WERI-Rb-1 (cell line): ENCODE measurements at regions not wholly inside any gene's neighbourhood (a gene's known extent, or its start where the extent isn't known, plus 50 kb on each side); places are given as distances from the start of the nearest gene placed in this dataset.

Experiments
- DNase-seq: peaks from one replicate; pipeline ENCODE4 v3.0.0-alpha.2; 2020
- H3K27ac ChIP-seq: fragments of 250-450 bp; sonication (Bioruptor Pico); 2 replicates; pipeline ENCODE4 v1.5.1; 2020; ENCODE audit warnings: mild to moderate bottlenecking, moderate library complexity
- H3K27me3 ChIP-seq: fragments of 250-450 bp; sonication (Bioruptor Pico); 2 replicates; pipeline ENCODE4 v1.5.1; 2021; ENCODE audit warnings: mild to moderate bottlenecking, low read depth, moderate library complexity; ENCODE audit not compliant: insufficient read depth, severe bottlenecking
- H3K36me3 ChIP-seq: fragments of 250-450 bp; sonication (Bioruptor Pico); 2 replicates; pipeline ENCODE4 v1.5.1; 2020; ENCODE audit warnings: mild to moderate bottlenecking, moderate library complexity
- H3K4me3 ChIP-seq: 2 replicates; pipeline ENCODE4 v1.5.1; 2011; ENCODE audit warnings: low read depth, mild to moderate bottlenecking, control low read depth, low read length
- H3K9me3 ChIP-seq: fragments of 250-450 bp; sonication (Bioruptor Pico); 2 replicates; pipeline ENCODE4 v1.5.1; 2021; ENCODE audit warnings: mild to moderate bottlenecking, moderate library complexity; ENCODE audit not compliant: severe bottlenecking
- CTCF ChIP-seq: IDR thresholded peaks from 2 replicates; pipeline ENCODE4 v1.5.1; 2011; ENCODE audit warnings: low read depth, mild to moderate bottlenecking, control low read depth, inconsistent platforms, low read length

GRCh38 chr5:74324556-74324955 lies 316.0 kb downstream of the ENC1 start:
- H3K4me3 ChIP-seq, result no peak overlapping the region
- no peak for TF ChIP-seq CTCF
- H3K9me3 ChIP-seq, result no peaks in the 10 kb centered on the region
- 0 out of 2 replicates have a peak overlapping the region, but pooled peaks have one; percentile 4 for H3K27ac ChIP-seq
- peak; percentile 56 for DNase-seq
- H3K36me3 ChIP-seq, result no peaks in the 10 kb centered on the region
- H3K27me3 ChIP-seq, result no peaks in the 10 kb centered on the region

DNA sequence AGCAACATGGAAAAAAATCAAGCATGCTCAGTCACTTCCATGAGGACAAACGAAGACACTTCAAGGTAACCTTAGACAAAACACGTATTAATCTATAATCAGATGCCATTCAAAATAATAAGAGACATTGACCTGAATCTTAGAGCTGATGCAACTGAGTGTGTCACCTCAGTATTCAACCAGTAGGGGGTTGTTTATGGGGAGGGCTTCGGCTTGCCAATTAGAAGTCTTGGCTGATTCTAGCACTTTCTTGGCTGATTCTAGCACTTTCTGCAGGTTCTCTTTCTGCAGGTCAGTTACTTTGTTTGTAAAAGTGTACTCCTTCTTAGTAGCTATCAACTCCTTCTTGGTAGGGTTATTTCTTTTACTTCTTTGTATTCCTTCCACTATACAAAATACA lies 317.6 kb downstream of the ENC1 start:
- Histone ChIP-seq H3K9me3 (no peaks in the 10 kb centered on the region), H3K36me3 (no peaks in the 10 kb centered on the region), H3K27ac (no peak overlapping the region), H3K4me3 (no peak overlapping the region), H3K27me3 (no peaks in the 10 kb centered on the region)
- 0 out of 2 replicates have a peak, but pooled peaks have one; percentile 18 for TF ChIP-seq CTCF
- no peak for DNase-seq

DNA sequence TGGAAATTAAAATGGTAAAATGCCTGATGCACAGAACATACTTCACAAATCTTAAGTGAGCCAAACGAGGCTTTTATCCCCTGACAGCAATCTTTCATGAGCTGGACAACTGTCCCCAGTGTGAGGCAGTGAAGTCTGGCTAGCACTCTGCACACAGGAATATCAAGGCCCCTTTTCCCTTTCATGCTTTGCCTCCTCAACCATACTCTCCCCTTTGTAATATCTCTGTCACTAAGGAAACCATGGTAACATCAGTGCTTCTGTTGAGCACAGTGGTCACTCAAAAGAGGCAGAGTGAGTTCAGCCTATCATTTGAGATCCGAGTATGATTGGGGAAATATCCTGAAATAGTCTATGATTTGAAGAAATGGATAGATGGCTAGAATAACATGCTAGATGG lies 318.3 kb downstream of the ENC1 start:
- DNase-seq, result no peak
- TF ChIP-seq CTCF, result no peak
- H3K9me3 ChIP-seq, result no peaks in the 10 kb centered on the region
- H3K4me3 ChIP-seq, result no peak overlapping the region
- no peak overlapping the region for H3K27ac ChIP-seq
- no peaks in the 10 kb centered on the region for H3K36me3 ChIP-seq
- H3K27me3 ChIP-seq, result no peaks in the 10 kb centered on the region

GRCh38 chr5:74321326-74321725 lies 319.2 kb downstream of the ENC1 start:
- no peak for DNase-seq
- TF ChIP-seq CTCF, result no peak
- H3K27me3 ChIP-seq, result no peaks in the 10 kb centered on the region
- H3K4me3 ChIP-seq, result no peak overlapping the region
- H3K27ac ChIP-seq, result no peak overlapping the region
- H3K36me3 ChIP-seq, result no peaks in the 10 kb centered on the region
- H3K9me3 ChIP-seq, result no peaks in the 10 kb centered on the region

DNA sequence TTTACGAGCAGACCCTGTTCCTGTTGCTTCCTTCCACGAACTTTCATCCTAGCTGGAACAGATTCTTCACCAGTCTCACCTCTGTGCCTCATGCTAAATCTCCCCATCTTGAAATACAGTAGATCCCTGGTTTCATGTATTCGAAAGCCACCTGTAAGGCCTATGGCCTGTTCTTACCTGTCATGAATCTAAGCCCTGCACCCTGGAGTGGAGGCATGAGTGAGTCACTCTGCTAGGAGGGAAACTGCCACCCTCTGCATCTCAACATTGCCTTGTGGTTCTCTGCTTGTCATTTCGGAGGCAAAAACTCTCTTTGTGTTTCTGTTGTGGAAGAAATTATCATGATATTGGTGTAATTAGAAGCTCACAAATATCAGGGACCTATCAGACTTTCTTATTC lies 320.0 kb downstream of the ENC1 start:
- Histone ChIP-seq H3K9me3 (no peaks in the 10 kb centered on the region), H3K27me3 (no peaks in the 10 kb centered on the region), H3K27ac (no peak overlapping the region), H3K4me3 (no peak overlapping the region), H3K36me3 (no peaks in the 10 kb centered on the region)
- no peak for TF ChIP-seq CTCF
- DNase-seq, result no peak

DNA sequence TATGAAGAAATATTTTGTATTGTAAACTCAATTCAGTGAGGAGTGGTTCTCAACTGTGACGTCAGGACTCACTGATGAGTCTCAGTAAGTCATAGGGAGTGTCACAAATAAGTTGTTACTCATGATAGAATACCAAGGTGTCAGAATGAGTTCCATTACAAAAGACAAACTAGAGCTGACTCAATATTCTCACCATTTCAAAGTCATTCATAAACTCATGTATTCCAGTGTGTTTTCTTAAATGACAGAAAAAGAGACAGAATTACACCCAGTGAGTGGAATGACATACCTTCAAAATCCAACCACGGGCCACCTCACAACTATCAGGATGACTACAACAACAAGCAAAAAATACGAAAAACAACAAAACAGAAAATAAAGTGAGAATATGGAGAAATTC lies 321.5 kb downstream of the ENC1 start:
- Histone ChIP-seq H3K36me3 (no peaks in the 10 kb centered on the region), H3K27me3 (no peaks in the 10 kb centered on the region), H3K27ac (no peak overlapping the region), H3K9me3 (no peaks in the 10 kb centered on the region), H3K4me3 (no peak overlapping the region)
- no peak for TF ChIP-seq CTCF
- no peak for DNase-seq
